ENCODE measurements at regions not wholly inside any gene's neighbourhood (a gene's known extent, or its start where the extent isn't known, plus 50 kb on each side); places are given as distances from the start of the nearest gene placed in this dataset.

- no peak for TF ChIP-seq CTCF (IDR thresholded peaks at IDR 0.05)
- TF ChIP-seq POLR2A (IDR thresholded peaks at IDR 0.05) = no peak
- TF ChIP-seq POLR2AphosphoS5 (IDR thresholded peaks at IDR 0.05) = no peak
These were observed 1464.7 kb upstream of the ZEB2 start for GRCh38 chr2:145984580-145984979.
